ENCODE measurements at regions not wholly inside any gene's neighbourhood (a gene's known extent, or its start where the extent isn't known, plus 50 kb on each side); places are given as distances from the start of the nearest gene placed in this dataset.

- Histone ChIP-seq H3K4me1 (ENCODE audit: low read depth, poor library complexity, severe bottlenecking) (peaks cover 23% of the 10 kb centered on the region), H3K27me3 (ENCODE audit: insufficient read depth, low read depth) (no peaks in the 10 kb centered on the region), H3K36me3 (ENCODE audit: insufficient read depth) (no peaks in the 10 kb centered on the region), H2AFZ (ENCODE audit: low read depth) (no peak overlapping the region), H3K4me3 (IDR thresholded peaks at IDR 0.05; ENCODE audit: insufficient read depth, low read depth, low read length) (no peak overlapping the region), H3K4me2 (no peak overlapping the region), H3K27ac (no peak overlapping the region), H4K20me1 (ENCODE audit: insufficient read depth) (no peaks in the 10 kb centered on the region), H3K9ac (no peak overlapping the region), H3K79me2 (ENCODE audit: insufficient read depth, low read depth) (no peaks in the 10 kb centered on the region)
- no peak for TF ChIP-seq CTCF (conservative IDR thresholded peaks at IDR 0.05; ENCODE audit: low read depth, low read length)
These were observed 653.8 kb upstream of the ID2 start for GRCh38 chr2:8028036-8028435.

DNA sequence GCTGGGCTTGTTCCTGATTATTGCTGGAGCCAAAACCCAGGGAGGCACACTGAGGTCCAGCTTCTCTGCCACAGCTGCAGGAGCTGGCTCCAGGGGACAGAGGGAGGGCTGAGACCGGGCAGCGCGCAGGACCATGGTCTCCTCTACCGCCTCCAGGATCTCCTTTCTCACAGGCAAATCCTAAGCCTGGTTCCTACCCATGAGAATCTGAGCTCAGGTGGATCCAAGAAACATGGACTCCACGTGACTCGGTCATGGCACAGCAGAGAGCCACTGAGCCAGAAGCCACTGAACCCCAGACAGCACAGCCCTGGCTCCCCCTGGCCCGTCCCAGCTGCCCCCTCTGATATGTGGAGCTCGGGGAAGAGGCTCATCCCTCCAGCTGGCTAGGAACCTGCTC, 653.4 kb upstream of the ID2 start:
- Histone ChIP-seq H3K9ac (no peak overlapping the region), H3K79me2 (ENCODE audit: insufficient read depth, low read depth) (no peaks in the 10 kb centered on the region), H3K27ac (no peak overlapping the region), H3K4me2 (no peak overlapping the region), H2AFZ (ENCODE audit: low read depth) (no peak overlapping the region), H3K36me3 (ENCODE audit: insufficient read depth) (no peaks in the 10 kb centered on the region), H4K20me1 (ENCODE audit: insufficient read depth) (no peaks in the 10 kb centered on the region), H3K4me3 (IDR thresholded peaks at IDR 0.05; ENCODE audit: insufficient read depth, low read depth, low read length) (no peak overlapping the region), H3K4me1 (ENCODE audit: low read depth, poor library complexity, severe bottlenecking) (peaks cover 23% of the 10 kb centered on the region), H3K27me3 (ENCODE audit: insufficient read depth, low read depth) (no peaks in the 10 kb centered on the region)
- TF ChIP-seq CTCF (conservative IDR thresholded peaks at IDR 0.05; ENCODE audit: low read depth, low read length): no peak

DNA sequence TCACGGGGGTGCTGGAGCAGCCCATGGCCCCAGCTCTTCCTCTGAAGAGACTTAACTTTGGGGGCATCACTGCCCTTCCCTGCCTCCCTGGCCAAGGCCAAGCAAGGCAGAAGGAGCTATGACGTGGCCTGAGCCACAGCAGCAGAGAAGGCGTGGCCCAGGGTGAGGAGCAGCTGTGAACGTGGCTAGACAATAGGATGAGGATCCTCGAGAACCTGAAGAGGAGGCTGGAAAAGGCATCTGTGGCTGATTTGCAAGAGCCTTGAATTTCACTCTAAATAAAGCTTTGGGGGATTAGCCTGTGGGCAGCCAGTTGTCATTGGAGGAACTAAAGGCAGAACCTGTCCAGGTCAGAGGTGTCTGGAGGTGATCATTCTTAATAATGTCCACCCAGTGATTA, 652.9 kb upstream of the ID2 start:
- no peak overlapping the region for H3K9ac ChIP-seq
- H3K4me3 ChIP-seq (IDR thresholded peaks at IDR 0.05; ENCODE audit: insufficient read depth, low read depth, low read length): no peak overlapping the region
- TF ChIP-seq CTCF (conservative IDR thresholded peaks at IDR 0.05; ENCODE audit: low read depth, low read length): no peak
- H2AFZ ChIP-seq (ENCODE audit: low read depth): no peak overlapping the region
- no peaks in the 10 kb centered on the region for H3K79me2 ChIP-seq (ENCODE audit: insufficient read depth, low read depth)
- peaks cover 23% of the 10 kb centered on the region for H3K4me1 ChIP-seq (ENCODE audit: low read depth, poor library complexity, severe bottlenecking)
- no peaks in the 10 kb centered on the region for H3K27me3 ChIP-seq (ENCODE audit: insufficient read depth, low read depth)
- no peak overlapping the region for H3K4me2 ChIP-seq
- no peak overlapping the region for H3K27ac ChIP-seq
- H3K36me3 ChIP-seq (ENCODE audit: insufficient read depth): no peaks in the 10 kb centered on the region
- no peaks in the 10 kb centered on the region for H4K20me1 ChIP-seq (ENCODE audit: insufficient read depth)

GRCh38 chr2:8030573-8031303, 651.1 kb upstream of the ID2 start:
- no peak for TF ChIP-seq CTCF (conservative IDR thresholded peaks at IDR 0.05; ENCODE audit: low read depth, low read length)
- Histone ChIP-seq H3K4me3 (IDR thresholded peaks at IDR 0.05; ENCODE audit: insufficient read depth, low read depth, low read length) (no peak overlapping the region), H4K20me1 (ENCODE audit: insufficient read depth) (no peaks in the 10 kb centered on the region), H3K36me3 (ENCODE audit: insufficient read depth) (no peaks in the 10 kb centered on the region), H3K27ac (no peak overlapping the region), H3K27me3 (ENCODE audit: insufficient read depth, low read depth) (no peaks in the 10 kb centered on the region), H3K9ac (no peak overlapping the region), H2AFZ (ENCODE audit: low read depth) (no peak overlapping the region), H3K4me2 (no peak overlapping the region), H3K79me2 (ENCODE audit: insufficient read depth, low read depth) (no peaks in the 10 kb centered on the region), H3K4me1 (ENCODE audit: low read depth, poor library complexity, severe bottlenecking) (peaks cover 23% of the 10 kb centered on the region)

All from KMS-11 (cell line).